ENCODE measurements at regions not wholly inside any gene's neighbourhood (a gene's known extent, or its start where the extent isn't known, plus 50 kb on each side); places are given as distances from the start of the nearest gene placed in this dataset.

- no peak for TF ChIP-seq POLR2A (IDR thresholded peaks at IDR 0.05)
- no peak for TF ChIP-seq CTCF (IDR thresholded peaks at IDR 0.05)
- no peak for TF ChIP-seq POLR2AphosphoS5 (IDR thresholded peaks at IDR 0.05)
- no peak for TF ChIP-seq EP300 (IDR thresholded peaks at IDR 0.05)
Measured at GRCh38 chr9:2339416-2339815, 282.2 kb upstream of the VLDLR start.

Measured in upper lobe of left lung (tissue), 4 donors.